C4-2B (cell line): ENCODE measurements at regions not wholly inside any gene's neighbourhood (a gene's known extent, or its start where the extent isn't known, plus 50 kb on each side); places are given as distances from the start of the nearest gene placed in this dataset.

Source experiments
- CTCF ChIP-seq: fragments of 450-650 bp; conservative IDR thresholded peaks from 2 replicates; pipeline ENCODE4 v1.5.1; 2017; ENCODE audit warnings: mild to moderate bottlenecking
- ZFX ChIP-seq: fragments of 450-650 bp; IDR thresholded peaks from 2 replicates; pipeline ENCODE4 v1.6.1; 2017

- TF ChIP-seq CTCF: no peak
- TF ChIP-seq ZFX: no peak
Measured at GRCh38 chr13:72125561-72125960, 258.6 kb upstream of the DACH1 start.
